Renal cortex interstitium (tissue), 11 donors: ENCODE measurements at regions not wholly inside any gene's neighbourhood (a gene's known extent, or its start where the extent isn't known, plus 50 kb on each side); places are given as distances from the start of the nearest gene placed in this dataset.

Source experiments
- DNase-seq, 11 donors: peaks; one replicate each; pipeline ENCODE4 v3.0.0-alpha.2; 2013; ENCODE audit warnings: low read depth in 9 of 11, low spot score in 4 of 11; ENCODE audit errors: extremely low read depth in 1 of 11

DNA sequence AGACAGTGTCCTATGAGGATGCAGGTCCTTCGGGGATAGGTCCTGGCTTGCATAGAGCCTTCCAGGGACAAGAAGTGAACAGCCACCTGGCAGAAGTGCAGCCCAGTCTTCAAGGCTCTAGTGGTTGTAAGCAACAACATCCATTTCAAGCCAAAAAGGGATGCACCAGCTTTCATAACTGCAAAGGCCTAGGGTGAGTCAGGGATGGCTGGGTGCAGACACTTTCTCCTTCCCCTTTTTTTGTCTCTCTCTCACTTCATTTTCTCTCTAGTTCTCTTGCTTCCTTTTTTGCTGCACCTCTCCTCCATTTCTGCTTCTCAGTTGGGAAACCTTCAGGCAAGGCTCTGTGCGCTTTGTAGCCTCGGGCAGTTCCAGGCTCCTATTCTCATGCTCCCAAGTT, 196.2 kb upstream of the ZNF536 start:
- no peak for DNase-seq

- DNase-seq: no peak
These were observed 193.3 kb upstream of the ZNF536 start for GRCh38 chr19:30178721-30179402.

- no peak for DNase-seq
These were observed 191.5 kb upstream of the ZNF536 start for GRCh38 chr19:30180691-30181090.

DNA sequence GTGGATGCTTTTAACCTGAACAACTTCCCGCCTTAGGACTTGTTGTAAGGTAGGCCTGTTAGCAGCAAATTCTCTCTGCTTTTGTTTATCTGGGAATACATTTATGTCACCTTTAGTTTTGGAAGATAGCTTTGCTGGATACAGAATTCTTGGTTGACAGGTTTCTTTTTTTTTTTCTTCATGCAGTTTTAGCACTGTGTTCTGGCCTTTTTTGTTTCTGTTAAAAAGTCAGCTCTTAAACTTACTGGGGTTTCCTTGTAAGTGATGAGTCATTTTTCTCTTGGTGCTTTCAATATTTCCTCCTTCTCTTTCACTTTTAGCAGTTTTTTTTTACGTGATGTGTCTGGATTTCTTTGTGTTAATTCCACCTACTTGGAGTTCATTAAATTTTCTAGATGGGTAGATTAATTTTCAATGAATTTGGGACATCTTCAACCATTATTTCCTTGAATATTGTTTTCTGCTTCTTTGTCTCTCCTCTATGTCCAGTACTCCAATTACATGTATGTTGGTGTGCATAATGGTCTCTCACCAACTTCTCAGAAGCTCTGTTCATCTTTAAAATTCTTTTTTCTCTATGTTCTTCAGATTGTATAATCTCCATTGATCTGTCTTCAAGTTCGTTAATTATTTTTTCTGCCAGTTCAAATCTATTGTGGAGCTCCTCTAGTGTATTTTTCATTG, 188.2 kb upstream of the ZNF536 start:
- DNase-seq: no peak

GRCh38 chr19:30202060-30202600, 170.1 kb upstream of the ZNF536 start:
- no peak for DNase-seq

GRCh38 chr19:30204721-30205120, 167.5 kb upstream of the ZNF536 start:
- DNase-seq: no peak

- DNase-seq: no peak
These were observed 166.0 kb upstream of the ZNF536 start for GRCh38 chr19:30206187-30206586.

DNA sequence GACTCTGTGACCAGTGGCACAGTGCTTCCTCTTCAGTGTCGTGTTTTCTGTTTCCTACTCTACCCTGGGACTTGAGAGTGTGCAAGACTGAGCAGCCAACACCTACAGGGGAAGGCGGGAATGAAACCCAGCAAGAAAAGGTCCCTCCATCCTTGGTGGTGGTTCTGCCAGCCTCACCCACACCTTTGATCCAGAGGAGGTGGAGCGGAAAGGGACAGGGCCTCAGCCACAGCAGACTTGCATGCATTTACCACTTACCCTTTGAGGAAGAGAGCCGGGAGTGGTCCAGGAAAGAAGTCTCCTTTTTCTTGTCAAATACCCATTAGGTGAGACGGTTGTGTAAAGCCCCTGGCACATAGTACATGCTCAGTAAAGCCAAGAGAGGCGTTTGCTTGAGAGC, 164.8 kb upstream of the ZNF536 start:
- DNase-seq: no peak

DNA sequence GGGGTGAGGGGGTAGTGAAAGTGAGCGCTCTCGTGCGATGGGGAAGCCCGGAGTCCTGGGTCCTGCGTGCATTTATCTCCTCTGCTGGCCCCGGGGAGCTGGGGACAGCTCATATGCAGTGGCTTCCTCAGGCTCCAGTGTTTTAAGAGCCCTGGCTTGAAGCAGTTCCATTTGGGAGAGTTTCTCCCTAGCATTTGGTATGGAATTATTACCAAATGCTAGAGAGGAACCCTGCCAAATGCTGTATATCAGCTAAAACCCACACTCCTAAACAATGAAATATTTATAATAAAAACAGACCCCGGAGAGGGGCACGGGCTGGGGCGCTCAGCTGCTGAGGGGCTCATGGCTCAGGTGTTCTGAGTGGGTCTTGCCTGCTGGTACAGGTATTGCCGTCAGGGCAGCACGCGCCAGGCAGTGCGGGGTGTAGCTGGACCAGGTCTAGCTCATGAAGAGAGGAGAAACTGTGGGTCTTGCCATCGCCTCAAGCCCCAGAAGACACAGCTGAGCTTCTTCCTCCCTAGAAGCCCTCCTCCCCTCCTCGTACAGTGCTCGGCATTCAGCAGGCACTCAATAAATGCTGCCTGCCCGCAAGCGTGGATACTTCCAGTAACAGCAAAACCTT, 163.6 kb upstream of the ZNF536 start:
- no peak for DNase-seq

- DNase-seq: no peak
These were observed 162.3 kb upstream of the ZNF536 start for GRCh38 chr19:30209617-30210600.

GRCh38 chr19:30212574-30212973, 159.6 kb upstream of the ZNF536 start:
- no peak for DNase-seq

DNA sequence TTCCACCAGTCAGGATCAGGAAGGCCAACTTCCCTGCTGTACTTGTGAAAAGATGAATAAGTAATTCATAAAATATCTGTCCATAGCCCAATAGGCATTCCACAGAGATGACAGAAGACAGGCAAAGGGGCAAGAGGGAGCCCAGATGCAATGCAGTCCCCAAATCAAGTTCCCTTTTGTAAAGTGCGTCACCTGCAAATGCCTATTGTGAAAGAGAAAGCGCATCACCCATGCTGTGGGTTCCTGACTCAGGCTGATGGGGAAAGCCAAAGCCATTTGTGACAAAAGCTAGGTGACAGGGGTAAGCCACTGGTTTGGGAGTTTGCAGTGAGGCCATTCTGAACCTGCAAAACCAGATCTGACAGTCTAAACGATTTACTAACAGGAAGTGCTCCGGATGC, 157.5 kb upstream of the ZNF536 start:
- no peak for DNase-seq

DNA sequence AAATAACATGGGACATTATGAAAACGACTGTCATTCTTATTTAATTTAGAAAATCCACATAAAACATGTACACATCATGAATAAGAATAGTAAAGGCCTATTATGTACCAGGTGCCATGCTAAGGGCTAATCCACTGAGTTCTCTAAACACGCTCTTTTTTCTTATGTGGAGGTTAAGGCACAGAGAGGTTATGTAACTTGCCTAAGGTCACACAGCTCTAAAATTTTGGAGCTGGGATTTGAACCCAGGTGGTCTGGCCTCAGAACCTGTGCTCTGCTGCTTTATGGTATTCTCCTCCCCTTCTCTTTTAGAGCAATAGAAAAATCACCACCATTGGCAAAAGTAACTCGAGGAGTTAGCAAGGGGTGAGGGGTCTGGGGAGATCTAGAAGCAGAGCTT, 156.9 kb upstream of the ZNF536 start:
- no peak for DNase-seq

- no peak for DNase-seq
These were observed 155.7 kb upstream of the ZNF536 start for GRCh38 chr19:30216453-30216852.

- no peak for DNase-seq
These were observed 154.7 kb upstream of the ZNF536 start for GRCh38 chr19:30217461-30217860.

DNA sequence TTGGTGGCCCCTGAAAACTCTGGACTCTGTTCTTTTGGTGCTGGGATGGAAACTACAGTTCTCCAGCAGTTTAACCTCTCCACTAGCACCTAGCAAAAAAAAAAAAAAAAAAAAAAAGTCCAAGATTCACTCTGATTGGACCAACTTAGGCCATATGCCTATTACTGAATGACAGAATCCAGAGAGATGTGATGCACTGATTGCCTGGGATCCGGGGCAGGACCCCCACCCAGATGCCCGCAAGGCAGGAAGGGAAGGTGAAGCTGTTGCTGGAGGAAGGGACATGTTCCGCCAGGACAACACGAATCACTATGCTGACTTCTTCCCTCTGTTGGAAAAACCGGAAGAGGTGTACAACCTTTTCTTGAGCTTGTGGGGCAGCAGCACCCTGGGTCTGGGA, 152.5 kb upstream of the ZNF536 start:
- DNase-seq: no peak

GRCh38 chr19:30221176-30221575, 151.0 kb upstream of the ZNF536 start:
- DNase-seq: no peak

- no peak for DNase-seq
These were observed 149.7 kb upstream of the ZNF536 start for GRCh38 chr19:30222428-30222873.
